ENCODE measurements at regions not wholly inside any gene's neighbourhood (a gene's known extent, or its start where the extent isn't known, plus 50 kb on each side); places are given as distances from the start of the nearest gene placed in this dataset.
"Not testable (repeated sequence)": the region's sequence is repeated elsewhere in the genome, so short reads cannot be mapped to it uniquely, and the experiment has no call there.

GRCh38 chr5:92199035-92199434, 815.9 kb upstream of the ARRDC3 start:
- H3K36me3 ChIP-seq (replicated peaks; ENCODE audit: control insufficient read depth, insufficient read depth, low read length); H3K27me3 ChIP-seq (ENCODE audit: control insufficient read depth, insufficient read depth, low read length); DNase-seq: not testable (repeated sequence)
- peak overlapping the region; percentile 37 for H3K4me3 ChIP-seq (ENCODE audit: insufficient read depth, low read depth, low read length)

GRCh38 chr5:92181656-92182055, 798.5 kb upstream of the ARRDC3 start:
- no peak for DNase-seq
- Histone ChIP-seq H3K36me3 (replicated peaks; ENCODE audit: control insufficient read depth, insufficient read depth, low read length) (no peaks in the 10 kb centered on the region), H3K27me3 (ENCODE audit: control insufficient read depth, insufficient read depth, low read length) (no peaks in the 10 kb centered on the region), H3K4me3 (ENCODE audit: insufficient read depth, low read depth, low read length) (no peak overlapping the region)

- Histone ChIP-seq H3K27me3 (ENCODE audit: control insufficient read depth, insufficient read depth, low read length) (no peaks in the 10 kb centered on the region), H3K4me3 (ENCODE audit: insufficient read depth, low read depth, low read length) (no peak overlapping the region), H3K36me3 (replicated peaks; ENCODE audit: control insufficient read depth, insufficient read depth, low read length) (no peaks in the 10 kb centered on the region)
- no peak for DNase-seq
Measured at GRCh38 chr5:92180391-92180790, 797.3 kb upstream of the ARRDC3 start.

GRCh38 chr5:92179651-92180050, 796.5 kb upstream of the ARRDC3 start:
- DNase-seq, result no peak
- H3K27me3 ChIP-seq (ENCODE audit: control insufficient read depth, insufficient read depth, low read length), result no peaks in the 10 kb centered on the region
- H3K4me3 ChIP-seq (ENCODE audit: insufficient read depth, low read depth, low read length), result no peak overlapping the region
- H3K36me3 ChIP-seq (replicated peaks; ENCODE audit: control insufficient read depth, insufficient read depth, low read length), result no peaks in the 10 kb centered on the region

GRCh38 chr5:92177926-92178487, 794.9 kb upstream of the ARRDC3 start:
- DNase-seq, result no peak
- H3K27me3 ChIP-seq (ENCODE audit: control insufficient read depth, insufficient read depth, low read length), result no peaks in the 10 kb centered on the region
- no peak overlapping the region for H3K4me3 ChIP-seq (ENCODE audit: insufficient read depth, low read depth, low read length)
- no peaks in the 10 kb centered on the region for H3K36me3 ChIP-seq (replicated peaks; ENCODE audit: control insufficient read depth, insufficient read depth, low read length)

- DNase-seq, result no peak
- Histone ChIP-seq H3K27me3 (ENCODE audit: control insufficient read depth, insufficient read depth, low read length) (no peaks in the 10 kb centered on the region), H3K4me3 (ENCODE audit: insufficient read depth, low read depth, low read length) (no peak overlapping the region), H3K36me3 (replicated peaks; ENCODE audit: control insufficient read depth, insufficient read depth, low read length) (no peaks in the 10 kb centered on the region)
Measured at GRCh38 chr5:92163906-92164305, 780.8 kb upstream of the ARRDC3 start.

- Histone ChIP-seq H3K36me3 (replicated peaks; ENCODE audit: control insufficient read depth, insufficient read depth, low read length) (no peaks in the 10 kb centered on the region), H3K4me3 (ENCODE audit: insufficient read depth, low read depth, low read length) (no peak overlapping the region), H3K27me3 (ENCODE audit: control insufficient read depth, insufficient read depth, low read length) (no peaks in the 10 kb centered on the region)
- no peak for DNase-seq
Measured at GRCh38 chr5:92147798-92148197, 764.7 kb upstream of the ARRDC3 start.

- Histone ChIP-seq H3K27me3 (ENCODE audit: control insufficient read depth, insufficient read depth, low read length) (no peaks in the 10 kb centered on the region), H3K36me3 (replicated peaks; ENCODE audit: control insufficient read depth, insufficient read depth, low read length) (no peaks in the 10 kb centered on the region), H3K4me3 (ENCODE audit: insufficient read depth, low read depth, low read length) (no peak overlapping the region)
- no peak for DNase-seq
Measured at GRCh38 chr5:92147266-92147665, 764.1 kb upstream of the ARRDC3 start.

- H3K4me3 ChIP-seq (ENCODE audit: insufficient read depth, low read depth, low read length), result no peak overlapping the region
- no peaks in the 10 kb centered on the region for H3K27me3 ChIP-seq (ENCODE audit: control insufficient read depth, insufficient read depth, low read length)
- no peak for DNase-seq
- no peaks in the 10 kb centered on the region for H3K36me3 ChIP-seq (replicated peaks; ENCODE audit: control insufficient read depth, insufficient read depth, low read length)
Measured at GRCh38 chr5:92145852-92146251, 762.7 kb upstream of the ARRDC3 start.

- Histone ChIP-seq H3K4me3 (ENCODE audit: insufficient read depth, low read depth, low read length) (no peak overlapping the region), H3K27me3 (ENCODE audit: control insufficient read depth, insufficient read depth, low read length) (no peaks in the 10 kb centered on the region), H3K36me3 (replicated peaks; ENCODE audit: control insufficient read depth, insufficient read depth, low read length) (no peaks in the 10 kb centered on the region)
- DNase-seq, result no peak
Measured at GRCh38 chr5:92144824-92145223, 761.7 kb upstream of the ARRDC3 start.

GRCh38 chr5:92132294-92132908, 749.3 kb upstream of the ARRDC3 start:
- not testable (repeated sequence) for H3K36me3 ChIP-seq (replicated peaks; ENCODE audit: control insufficient read depth, insufficient read depth, low read length); H3K4me3 ChIP-seq (ENCODE audit: insufficient read depth, low read depth, low read length); DNase-seq; H3K27me3 ChIP-seq (ENCODE audit: control insufficient read depth, insufficient read depth, low read length)

GRCh38 chr5:92126182-92126581, 743.1 kb upstream of the ARRDC3 start:
- no peak for DNase-seq
- Histone ChIP-seq H3K36me3 (replicated peaks; ENCODE audit: control insufficient read depth, insufficient read depth, low read length) (no peaks in the 10 kb centered on the region), H3K27me3 (ENCODE audit: control insufficient read depth, insufficient read depth, low read length) (no peaks in the 10 kb centered on the region), H3K4me3 (ENCODE audit: insufficient read depth, low read depth, low read length) (no peak overlapping the region)

- Histone ChIP-seq H3K36me3 (replicated peaks; ENCODE audit: control insufficient read depth, insufficient read depth, low read length) (no peaks in the 10 kb centered on the region), H3K27me3 (ENCODE audit: control insufficient read depth, insufficient read depth, low read length) (no peaks in the 10 kb centered on the region), H3K4me3 (ENCODE audit: insufficient read depth, low read depth, low read length) (no peak overlapping the region)
- DNase-seq, result no peak
Measured at GRCh38 chr5:92119110-92119509, 736.0 kb upstream of the ARRDC3 start.

GRCh38 chr5:92106808-92107207, 723.7 kb upstream of the ARRDC3 start:
- H3K4me3 ChIP-seq (ENCODE audit: insufficient read depth, low read depth, low read length), result no peak overlapping the region
- no peaks in the 10 kb centered on the region for H3K36me3 ChIP-seq (replicated peaks; ENCODE audit: control insufficient read depth, insufficient read depth, low read length)
- no peak for DNase-seq
- H3K27me3 ChIP-seq (ENCODE audit: control insufficient read depth, insufficient read depth, low read length), result no peaks in the 10 kb centered on the region

GRCh38 chr5:92104126-92104525, 721.0 kb upstream of the ARRDC3 start:
- H3K36me3 ChIP-seq (replicated peaks; ENCODE audit: control insufficient read depth, insufficient read depth, low read length), result no peaks in the 10 kb centered on the region
- H3K4me3 ChIP-seq (ENCODE audit: insufficient read depth, low read depth, low read length), result no peak overlapping the region
- no peak for DNase-seq
- H3K27me3 ChIP-seq (ENCODE audit: control insufficient read depth, insufficient read depth, low read length), result no peaks in the 10 kb centered on the region

GRCh38 chr5:92102313-92102712, 719.2 kb upstream of the ARRDC3 start:
- H3K36me3 ChIP-seq (replicated peaks; ENCODE audit: control insufficient read depth, insufficient read depth, low read length), result no peaks in the 10 kb centered on the region
- H3K27me3 ChIP-seq (ENCODE audit: control insufficient read depth, insufficient read depth, low read length), result no peaks in the 10 kb centered on the region
- no peak overlapping the region for H3K4me3 ChIP-seq (ENCODE audit: insufficient read depth, low read depth, low read length)
- no peak for DNase-seq
